ENCODE measurements at regions not wholly inside any gene's neighbourhood (a gene's known extent, or its start where the extent isn't known, plus 50 kb on each side); places are given as distances from the start of the nearest gene placed in this dataset.
"Not testable (repeated sequence)": the region's sequence is repeated elsewhere in the genome, so short reads cannot be mapped to it uniquely, and the experiment has no call there.

DNA sequence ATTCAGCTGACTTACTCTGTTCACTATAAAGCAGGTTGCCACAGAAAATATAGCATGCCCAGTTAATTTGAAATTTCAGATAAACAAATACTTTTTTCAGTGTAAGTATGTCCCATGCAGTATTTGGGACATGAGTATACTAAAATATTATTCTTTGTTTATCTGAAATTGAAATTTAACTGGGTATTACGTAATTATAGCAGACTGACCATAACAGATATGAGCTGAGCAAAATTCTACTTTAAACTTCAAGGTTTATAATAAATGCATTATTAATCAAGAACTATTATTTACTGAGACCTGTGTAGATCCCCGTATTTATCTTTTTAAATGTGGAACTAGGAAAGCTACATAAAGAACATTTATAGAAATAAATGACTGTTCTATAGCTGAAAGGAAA lies 2898.2 kb upstream of the OR11H1 start:
- TF ChIP-seq, protein P1, sequence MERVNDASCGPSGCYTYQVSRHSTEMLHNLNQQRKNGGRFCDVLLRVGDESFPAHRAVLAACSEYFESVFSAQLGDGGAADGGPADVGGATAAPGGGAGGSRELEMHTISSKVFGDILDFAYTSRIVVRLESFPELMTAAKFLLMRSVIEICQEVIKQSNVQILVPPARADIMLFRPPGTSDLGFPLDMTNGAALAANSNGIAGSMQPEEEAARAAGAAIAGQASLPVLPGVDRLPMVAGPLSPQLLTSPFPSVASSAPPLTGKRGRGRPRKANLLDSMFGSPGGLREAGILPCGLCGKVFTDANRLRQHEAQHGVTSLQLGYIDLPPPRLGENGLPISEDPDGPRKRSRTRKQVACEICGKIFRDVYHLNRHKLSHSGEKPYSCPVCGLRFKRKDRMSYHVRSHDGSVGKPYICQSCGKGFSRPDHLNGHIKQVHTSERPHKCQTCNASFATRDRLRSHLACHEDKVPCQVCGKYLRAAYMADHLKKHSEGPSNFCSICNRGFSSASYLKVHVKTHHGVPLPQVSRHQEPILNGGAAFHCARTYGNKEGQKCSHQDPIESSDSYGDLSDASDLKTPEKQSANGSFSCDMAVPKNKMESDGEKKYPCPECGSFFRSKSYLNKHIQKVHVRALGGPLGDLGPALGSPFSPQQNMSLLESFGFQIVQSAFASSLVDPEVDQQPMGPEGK (CRISPR knock-in tag; IDR thresholded peaks at IDR 0.05; ENCODE audit: borderline replicate concordance) = not testable (repeated sequence)
- not testable (repeated sequence) for TF ChIP-seq ARNTL (CRISPR knock-in tag; IDR thresholded peaks at IDR 0.05; ENCODE audit: borderline replicate concordance, low read depth)

All from SK-N-SH treated with all-trans-retinoic acid at 6 μM for 48 hours (cell line).